ENCODE measurements at regions not wholly inside any gene's neighbourhood (a gene's known extent, or its start where the extent isn't known, plus 50 kb on each side); places are given as distances from the start of the nearest gene placed in this dataset.

GRCh38 chrX:74180716-74181115 lies 123.3 kb upstream of the ZCCHC13 start:
- no peaks in the 10 kb centered on the region for H3K27me3 ChIP-seq (replicated peaks; ENCODE audit: insufficient read depth)
- no peaks in the 10 kb centered on the region for H3K36me3 ChIP-seq
- no peaks in the 10 kb centered on the region for H3K9me3 ChIP-seq
- H3K4me3 ChIP-seq, result no peak overlapping the region
- no peak for TF ChIP-seq CTCF (IDR thresholded peaks at IDR 0.05)
- TF ChIP-seq POLR2AphosphoS5 (IDR thresholded peaks at IDR 0.05), result no peak
- TF ChIP-seq POLR2A (IDR thresholded peaks at IDR 0.05), result no peak
- H3K4me1 ChIP-seq (replicated peaks), result no peaks in the 10 kb centered on the region
- 77% methylated on average over 8 of the region's 8 CpGs for WGBS
- no peak for DNase-seq (ENCODE audit: low spot score)
- no peak overlapping the region for H3K27ac ChIP-seq
- intact Hi-C loops (cut with DNase I), result no loop called here

- no peak for TF ChIP-seq POLR2AphosphoS5 (IDR thresholded peaks at IDR 0.05)
- TF ChIP-seq CTCF (IDR thresholded peaks at IDR 0.05), result no peak
- TF ChIP-seq POLR2A (IDR thresholded peaks at IDR 0.05), result no peak
- Histone ChIP-seq H3K4me1 (replicated peaks) (no peaks in the 10 kb centered on the region), H3K36me3 (no peaks in the 10 kb centered on the region), H3K4me3 (no peak overlapping the region), H3K9me3 (no peaks in the 10 kb centered on the region), H3K27me3 (replicated peaks; ENCODE audit: insufficient read depth) (no peaks in the 10 kb centered on the region), H3K27ac (no peak overlapping the region)
- WGBS, result 29% methylated on average over 3 of the region's 3 CpGs
- DNase-seq (ENCODE audit: low spot score), result no peak
- intact Hi-C loops (cut with DNase I), result no loop called here
These were observed 124.0 kb upstream of the ZCCHC13 start for GRCh38 chrX:74179990-74180389.

GRCh38 chrX:74179499-74179898 lies 124.5 kb upstream of the ZCCHC13 start:
- WGBS, result 15% methylated on average over 4 of the region's 4 CpGs
- Histone ChIP-seq H3K9me3 (no peaks in the 10 kb centered on the region), H3K27me3 (replicated peaks; ENCODE audit: insufficient read depth) (no peaks in the 10 kb centered on the region), H3K4me3 (no peak overlapping the region), H3K27ac (no peak overlapping the region), H3K36me3 (no peaks in the 10 kb centered on the region), H3K4me1 (replicated peaks) (no peaks in the 10 kb centered on the region)
- intact Hi-C loops (cut with DNase I), result no loop called here
- no peak for DNase-seq (ENCODE audit: low spot score)
- TF ChIP-seq POLR2AphosphoS5 (IDR thresholded peaks at IDR 0.05) (no peak), POLR2A (IDR thresholded peaks at IDR 0.05) (no peak), CTCF (IDR thresholded peaks at IDR 0.05) (no peak)

GRCh38 chrX:74179071-74179470 lies 124.9 kb upstream of the ZCCHC13 start:
- H3K4me3 ChIP-seq, result no peak overlapping the region
- TF ChIP-seq POLR2A (IDR thresholded peaks at IDR 0.05) (no peak), POLR2AphosphoS5 (IDR thresholded peaks at IDR 0.05) (no peak), CTCF (IDR thresholded peaks at IDR 0.05) (no peak)
- H3K27ac ChIP-seq, result no peak overlapping the region
- DNase-seq (ENCODE audit: low spot score), result no peak
- no peaks in the 10 kb centered on the region for H3K36me3 ChIP-seq
- H3K9me3 ChIP-seq, result no peaks in the 10 kb centered on the region
- no peaks in the 10 kb centered on the region for H3K4me1 ChIP-seq (replicated peaks)
- intact Hi-C loops (cut with DNase I), result no loop called here
- no peaks in the 10 kb centered on the region for H3K27me3 ChIP-seq (replicated peaks; ENCODE audit: insufficient read depth)
- WGBS, result 11% methylated on average over 1 of the region's 1 CpG

GRCh38 chrX:74178536-74178935 lies 125.4 kb upstream of the ZCCHC13 start:
- TF ChIP-seq POLR2A (IDR thresholded peaks at IDR 0.05) (no peak), POLR2AphosphoS5 (IDR thresholded peaks at IDR 0.05) (no peak), CTCF (IDR thresholded peaks at IDR 0.05) (no peak)
- no peaks in the 10 kb centered on the region for H3K4me1 ChIP-seq (replicated peaks)
- H3K27me3 ChIP-seq (replicated peaks; ENCODE audit: insufficient read depth), result no peaks in the 10 kb centered on the region
- no peaks in the 10 kb centered on the region for H3K36me3 ChIP-seq
- WGBS, result 36% methylated on average over 10 of the region's 12 CpGs
- H3K4me3 ChIP-seq, result no peak overlapping the region
- no peaks in the 10 kb centered on the region for H3K9me3 ChIP-seq
- no peak overlapping the region for H3K27ac ChIP-seq
- DNase-seq (ENCODE audit: low spot score), result no peak
- intact Hi-C loops (cut with DNase I), result no loop called here
